ENCODE measurements at regions not wholly inside any gene's neighbourhood (a gene's known extent, or its start where the extent isn't known, plus 50 kb on each side); places are given as distances from the start of the nearest gene placed in this dataset.

DNA sequence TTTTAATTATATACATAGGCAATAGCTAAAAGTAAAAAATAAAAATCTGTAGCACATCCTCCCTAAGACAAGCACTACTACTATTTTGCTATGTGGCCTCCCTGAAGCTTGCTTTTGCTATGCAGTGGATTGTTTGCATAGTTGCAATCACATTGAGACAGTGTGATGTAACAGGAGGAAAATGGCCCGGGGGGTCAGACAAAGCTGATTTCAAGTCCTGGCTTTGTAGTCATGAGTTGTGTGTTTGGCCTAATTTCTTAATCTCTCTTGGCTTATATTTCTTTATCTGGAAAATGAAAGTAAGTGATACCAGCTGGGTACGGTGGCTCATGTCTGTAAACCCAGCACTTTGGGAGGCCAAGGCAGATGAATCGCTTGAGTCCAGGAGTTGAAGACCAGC lies 166.6 kb downstream of the LHFPL1 start:
- DNase-seq, result no peak
- H3K36me3 ChIP-seq (ENCODE audit: control insufficient read depth in 2 of 3, insufficient read depth in 3 of 3, low read length in 3 of 3), result no peaks in the 10 kb centered on the region
- no peak overlapping the region for H3K4me3 ChIP-seq (ENCODE audit: low read length in 3 of 3)
- H3K27ac ChIP-seq (ENCODE audit: low read depth in 2 of 2, low read length in 2 of 2), result no peak overlapping the region
- peaks cover 0 to 4% (median 0%) of the 10 kb centered on the region in 3 donors for H3K9me3 ChIP-seq (ENCODE audit: control insufficient read depth in 2 of 3, insufficient read depth in 1 of 3, low read length in 3 of 3)
- H3K4me1 ChIP-seq (ENCODE audit: control insufficient read depth in 2 of 3, insufficient read depth in 2 of 3, low read depth in 1 of 3, low read length in 3 of 3), result no peaks in the 10 kb centered on the region
- TF ChIP-seq, protein P1, sequence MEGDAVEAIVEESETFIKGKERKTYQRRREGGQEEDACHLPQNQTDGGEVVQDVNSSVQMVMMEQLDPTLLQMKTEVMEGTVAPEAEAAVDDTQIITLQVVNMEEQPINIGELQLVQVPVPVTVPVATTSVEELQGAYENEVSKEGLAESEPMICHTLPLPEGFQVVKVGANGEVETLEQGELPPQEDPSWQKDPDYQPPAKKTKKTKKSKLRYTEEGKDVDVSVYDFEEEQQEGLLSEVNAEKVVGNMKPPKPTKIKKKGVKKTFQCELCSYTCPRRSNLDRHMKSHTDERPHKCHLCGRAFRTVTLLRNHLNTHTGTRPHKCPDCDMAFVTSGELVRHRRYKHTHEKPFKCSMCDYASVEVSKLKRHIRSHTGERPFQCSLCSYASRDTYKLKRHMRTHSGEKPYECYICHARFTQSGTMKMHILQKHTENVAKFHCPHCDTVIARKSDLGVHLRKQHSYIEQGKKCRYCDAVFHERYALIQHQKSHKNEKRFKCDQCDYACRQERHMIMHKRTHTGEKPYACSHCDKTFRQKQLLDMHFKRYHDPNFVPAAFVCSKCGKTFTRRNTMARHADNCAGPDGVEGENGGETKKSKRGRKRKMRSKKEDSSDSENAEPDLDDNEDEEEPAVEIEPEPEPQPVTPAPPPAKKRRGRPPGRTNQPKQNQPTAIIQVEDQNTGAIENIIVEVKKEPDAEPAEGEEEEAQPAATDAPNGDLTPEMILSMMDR (IDR thresholded peaks at IDR 0.05; ENCODE audit: borderline replicate concordance, extremely low read depth, insufficient read depth), result no peak
- no peaks in the 10 kb centered on the region for H3K27me3 ChIP-seq (ENCODE audit: control insufficient read depth, insufficient read depth, low read length)
- intact Hi-C loops (cut with DNase I), result no loop called here
- no peak for FAIRE-seq
- H3K9ac ChIP-seq (ENCODE audit: low read length in 3 of 3), result no peak overlapping the region

DNA sequence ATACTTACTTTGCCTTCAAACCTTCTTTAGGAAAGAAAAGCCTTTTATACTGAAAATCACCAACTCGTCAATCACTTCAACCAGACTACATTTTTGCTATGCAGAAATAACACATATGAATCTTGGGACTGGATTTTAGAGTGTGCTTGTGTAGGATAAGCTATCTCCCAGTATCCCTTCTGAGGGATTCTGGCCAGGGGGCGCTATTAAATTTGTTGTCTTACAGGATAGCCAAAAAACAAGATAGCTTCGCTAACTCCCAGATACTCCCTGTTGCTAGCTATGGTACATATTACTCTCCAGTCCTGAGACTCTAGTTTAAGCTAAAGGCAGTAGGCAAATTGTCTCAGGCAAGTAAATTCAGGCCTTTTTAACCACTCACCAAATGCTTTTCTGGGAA lies 167.2 kb downstream of the LHFPL1 start:
- intact Hi-C loops (cut with DNase I), result no loop called here
- no peaks in the 10 kb centered on the region for H3K27me3 ChIP-seq (ENCODE audit: control insufficient read depth, insufficient read depth, low read length)
- FAIRE-seq, result no peak

DNA sequence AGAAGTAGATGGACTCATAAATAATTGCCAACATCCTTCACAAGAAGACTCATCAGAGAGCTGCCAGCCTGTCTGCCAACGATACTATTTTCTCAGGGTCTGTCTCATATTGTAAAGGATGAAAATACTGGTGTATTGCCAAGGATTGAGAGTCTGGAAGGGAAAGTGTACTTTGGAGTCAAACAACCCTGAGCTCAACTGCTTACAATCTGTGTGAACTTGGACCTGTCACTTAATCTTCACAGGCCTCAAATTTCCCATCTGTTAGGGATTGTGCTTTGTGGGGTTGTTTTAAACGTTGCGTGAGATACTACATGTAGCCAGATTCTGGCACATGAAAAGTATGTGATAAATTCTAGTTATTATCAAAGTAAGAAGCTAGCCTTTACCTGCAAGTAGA lies 169.1 kb downstream of the LHFPL1 start:
- H3K9ac ChIP-seq (ENCODE audit: low read length in 3 of 3), result no peak overlapping the region
- no peaks in the 10 kb centered on the region for H3K27me3 ChIP-seq (ENCODE audit: control insufficient read depth, insufficient read depth, low read length)
- H3K36me3 ChIP-seq (ENCODE audit: control insufficient read depth in 2 of 3, insufficient read depth in 3 of 3, low read length in 3 of 3), result no peaks in the 10 kb centered on the region
- no peaks in the 10 kb centered on the region for H3K4me1 ChIP-seq (ENCODE audit: control insufficient read depth in 2 of 3, insufficient read depth in 2 of 3, low read depth in 1 of 3, low read length in 3 of 3)
- TF ChIP-seq, protein P1 (IDR thresholded peaks at IDR 0.05; ENCODE audit: borderline replicate concordance, extremely low read depth, insufficient read depth), result no peak
- DNase-seq (no peak), FAIRE-seq (no peak)
- no peak overlapping the region for H3K27ac ChIP-seq (ENCODE audit: low read depth in 2 of 2, low read length in 2 of 2)
- peaks cover 0 to 4% (median 0%) of the 10 kb centered on the region in 3 donors for H3K9me3 ChIP-seq (ENCODE audit: control insufficient read depth in 2 of 3, insufficient read depth in 1 of 3, low read length in 3 of 3)
- no peak overlapping the region for H3K4me3 ChIP-seq (ENCODE audit: low read length in 3 of 3)
- intact Hi-C loops (cut with DNase I), result no loop called here

More for the DNA sequence above, 167.2 kb downstream of the LHFPL1 start:
- Histone ChIP-seq H3K27ac (ENCODE audit: low read depth in 2 of 2, low read length in 2 of 2) (no peak overlapping the region), H3K36me3 (ENCODE audit: control insufficient read depth in 2 of 3, insufficient read depth in 3 of 3, low read length in 3 of 3) (no peaks in the 10 kb centered on the region), H3K9me3 (ENCODE audit: control insufficient read depth in 2 of 3, insufficient read depth in 1 of 3, low read length in 3 of 3) (peaks cover 0 to 4% (median 0%) of the 10 kb centered on the region in 3 donors), H3K4me3 (ENCODE audit: low read length in 3 of 3) (no peak overlapping the region), H3K4me1 (ENCODE audit: control insufficient read depth in 2 of 3, insufficient read depth in 2 of 3, low read depth in 1 of 3, low read length in 3 of 3) (no peaks in the 10 kb centered on the region), H3K9ac (ENCODE audit: low read length in 3 of 3) (no peak overlapping the region)
- TF ChIP-seq, protein P1 (IDR thresholded peaks at IDR 0.05; ENCODE audit: borderline replicate concordance, extremely low read depth, insufficient read depth), result no peak
- no peak for DNase-seq

DNA sequence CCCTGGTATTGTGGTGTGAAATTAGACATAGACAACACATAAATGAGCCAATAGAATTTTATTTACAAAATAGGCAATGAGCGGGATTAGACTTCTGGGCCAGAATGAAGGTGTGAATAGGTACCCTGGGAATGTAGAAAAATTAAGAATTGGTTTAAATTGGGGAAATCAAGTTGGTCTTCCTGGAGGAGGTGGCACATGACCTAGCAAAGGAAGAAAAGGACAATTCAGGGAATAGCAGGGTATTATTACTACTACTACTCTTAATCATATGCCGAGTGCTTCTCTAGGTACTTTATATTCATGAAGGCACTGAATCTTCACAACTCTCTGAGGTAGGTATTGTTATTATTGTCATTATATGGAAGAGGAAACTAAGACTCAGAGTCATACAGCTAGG lies 202.1 kb downstream of the LHFPL1 start:
- H3K27me3 ChIP-seq (ENCODE audit: control insufficient read depth, insufficient read depth, low read length), result peaks cover 2% of the 10 kb centered on the region
- intact Hi-C loops (cut with DNase I), result no loop called here
- FAIRE-seq, result no peak

More for the DNA sequence above, 202.1 kb downstream of the LHFPL1 start:
- TF ChIP-seq, protein P1 (IDR thresholded peaks at IDR 0.05; ENCODE audit: borderline replicate concordance, extremely low read depth, insufficient read depth), result no peak
- Histone ChIP-seq H3K9ac (ENCODE audit: low read length in 3 of 3) (no peak overlapping the region), H3K4me3 (ENCODE audit: low read length in 3 of 3) (no peak overlapping the region), H3K4me1 (ENCODE audit: control insufficient read depth in 2 of 3, insufficient read depth in 2 of 3, low read depth in 1 of 3, low read length in 3 of 3) (no peaks in the 10 kb centered on the region), H3K27ac (ENCODE audit: low read depth in 2 of 2, low read length in 2 of 2) (no peak overlapping the region), H3K36me3 (ENCODE audit: control insufficient read depth in 2 of 3, insufficient read depth in 3 of 3, low read length in 3 of 3) (no peaks in the 10 kb centered on the region), H3K9me3 (ENCODE audit: control insufficient read depth in 2 of 3, insufficient read depth in 1 of 3, low read length in 3 of 3) (no peaks in the 10 kb centered on the region)
- no peak for DNase-seq

Measured in kidney (tissue), 13 donors.